Mesothelial cell of epicardium (in vitro differentiated cells): ENCODE measurements at regions not wholly inside any gene's neighbourhood (a gene's known extent, or its start where the extent isn't known, plus 50 kb on each side); places are given as distances from the start of the nearest gene placed in this dataset.
"Not testable (repeated sequence)": the region's sequence is repeated elsewhere in the genome, so short reads cannot be mapped to it uniquely, and the experiment has no call there.

Experiments
- DNase-seq, 2 experiments: peaks; one replicate each; pipeline ENCODE4 v3.0.0; 2021; ENCODE audit warnings: low spot score in 2 of 2; ENCODE audit not compliant: unreplicated experiment in 2 of 2
- H3K27ac Mint-ChIP-seq: 2 replicates; pipeline ENCODE4 v1.8.0; 2021; ENCODE audit warnings: mixed read lengths
- H3K27me3 Mint-ChIP-seq: 2 replicates; pipeline ENCODE4 v1.8.0; 2021; ENCODE audit warnings: low read depth, mixed read lengths
- H3K36me3 Mint-ChIP-seq: 2 replicates; pipeline ENCODE4 v1.8.0; 2021; ENCODE audit warnings: mixed read lengths
- H3K4me1 Mint-ChIP-seq: 2 replicates; pipeline ENCODE4 v1.8.0; 2021; ENCODE audit warnings: mixed read lengths
- H3K4me3 Mint-ChIP-seq: 2 replicates; pipeline ENCODE4 v1.8.0; 2021; ENCODE audit warnings: mild to moderate bottlenecking, moderate library complexity, mixed read lengths
- H3K9me3 Mint-ChIP-seq: 2 replicates; pipeline ENCODE4 v1.8.0; 2021; ENCODE audit warnings: mixed read lengths
- TF ChIP-seq, protein P1 (sequence below): fragments of 200-600 bp; sonication (generic); IDR thresholded peaks from one replicate; pipeline ENCODE4 v1.5.0; 2021; ENCODE audit warnings: antibody characterized with exemption; ENCODE audit not compliant: unreplicated experiment

- peaks cover 28% of the 10 kb centered on the region for H3K27me3 Mint-ChIP-seq
- DNase-seq: no peak
- no peaks in the 10 kb centered on the region for H3K36me3 Mint-ChIP-seq
- H3K4me1 Mint-ChIP-seq: peaks cover 22% of the 10 kb centered on the region
- peaks cover under 1% of the 10 kb centered on the region for H3K9me3 Mint-ChIP-seq
- TF ChIP-seq, protein P1, sequence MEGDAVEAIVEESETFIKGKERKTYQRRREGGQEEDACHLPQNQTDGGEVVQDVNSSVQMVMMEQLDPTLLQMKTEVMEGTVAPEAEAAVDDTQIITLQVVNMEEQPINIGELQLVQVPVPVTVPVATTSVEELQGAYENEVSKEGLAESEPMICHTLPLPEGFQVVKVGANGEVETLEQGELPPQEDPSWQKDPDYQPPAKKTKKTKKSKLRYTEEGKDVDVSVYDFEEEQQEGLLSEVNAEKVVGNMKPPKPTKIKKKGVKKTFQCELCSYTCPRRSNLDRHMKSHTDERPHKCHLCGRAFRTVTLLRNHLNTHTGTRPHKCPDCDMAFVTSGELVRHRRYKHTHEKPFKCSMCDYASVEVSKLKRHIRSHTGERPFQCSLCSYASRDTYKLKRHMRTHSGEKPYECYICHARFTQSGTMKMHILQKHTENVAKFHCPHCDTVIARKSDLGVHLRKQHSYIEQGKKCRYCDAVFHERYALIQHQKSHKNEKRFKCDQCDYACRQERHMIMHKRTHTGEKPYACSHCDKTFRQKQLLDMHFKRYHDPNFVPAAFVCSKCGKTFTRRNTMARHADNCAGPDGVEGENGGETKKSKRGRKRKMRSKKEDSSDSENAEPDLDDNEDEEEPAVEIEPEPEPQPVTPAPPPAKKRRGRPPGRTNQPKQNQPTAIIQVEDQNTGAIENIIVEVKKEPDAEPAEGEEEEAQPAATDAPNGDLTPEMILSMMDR: no peak
- no peak overlapping the region for H3K4me3 Mint-ChIP-seq
- H3K27ac Mint-ChIP-seq: no peak overlapping the region
Observed at GRCh38 chr3:36648241-36649034, 115.9 kb downstream of the DCLK3 start.

- TF ChIP-seq, protein P1: no peak
- Mint-ChIP-seq H3K4me1 (peaks cover 22% of the 10 kb centered on the region), H3K4me3 (no peak overlapping the region), H3K27me3 (peaks cover 29% of the 10 kb centered on the region), H3K9me3 (no peaks in the 10 kb centered on the region), H3K27ac (no peak overlapping the region), H3K36me3 (no peaks in the 10 kb centered on the region)
- DNase-seq: no peak
Observed at GRCh38 chr3:36647423-36647853, 116.9 kb downstream of the DCLK3 start.

DNA sequence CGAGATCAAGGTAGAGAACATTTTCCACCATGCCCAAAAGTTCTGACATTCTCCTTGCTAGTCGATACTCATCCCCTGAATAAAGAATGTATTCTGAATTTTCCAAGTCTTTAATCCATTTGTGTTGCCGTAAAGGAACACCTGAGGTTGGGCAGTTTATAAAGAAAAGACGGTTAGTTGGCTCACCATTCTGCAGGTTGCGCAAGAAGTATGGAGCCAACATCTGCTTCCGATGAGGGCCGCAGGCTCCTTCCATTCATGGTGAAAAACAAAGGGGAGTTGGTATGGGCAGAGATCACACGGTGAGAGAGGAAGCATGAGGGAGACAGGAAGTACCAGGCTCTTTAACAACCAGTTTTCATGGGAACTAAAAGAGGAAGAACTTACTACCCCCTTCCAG lies 121.2 kb downstream of the DCLK3 start:
- DNase-seq: no peak
- H3K27me3 Mint-ChIP-seq: peaks cover 40% of the 10 kb centered on the region
- H3K36me3 Mint-ChIP-seq: no peaks in the 10 kb centered on the region
- TF ChIP-seq, protein P1: no peak
- H3K9me3 Mint-ChIP-seq: peaks cover 4% of the 10 kb centered on the region
- H3K27ac Mint-ChIP-seq: no peak overlapping the region
- H3K4me1 Mint-ChIP-seq: peaks cover 1% of the 10 kb centered on the region
- H3K4me3 Mint-ChIP-seq: no peak overlapping the region

GRCh38 chr3:36635731-36636130 lies 128.6 kb downstream of the DCLK3 start:
- no peak for DNase-seq
- Mint-ChIP-seq H3K9me3 (peaks cover 9% of the 10 kb centered on the region), H3K4me1 (no peaks in the 10 kb centered on the region), H3K4me3 (no peak overlapping the region), H3K27me3 (peaks cover 63% of the 10 kb centered on the region), H3K27ac (no peak overlapping the region), H3K36me3 (no peaks in the 10 kb centered on the region)
- TF ChIP-seq, protein P1: no peak

DNA sequence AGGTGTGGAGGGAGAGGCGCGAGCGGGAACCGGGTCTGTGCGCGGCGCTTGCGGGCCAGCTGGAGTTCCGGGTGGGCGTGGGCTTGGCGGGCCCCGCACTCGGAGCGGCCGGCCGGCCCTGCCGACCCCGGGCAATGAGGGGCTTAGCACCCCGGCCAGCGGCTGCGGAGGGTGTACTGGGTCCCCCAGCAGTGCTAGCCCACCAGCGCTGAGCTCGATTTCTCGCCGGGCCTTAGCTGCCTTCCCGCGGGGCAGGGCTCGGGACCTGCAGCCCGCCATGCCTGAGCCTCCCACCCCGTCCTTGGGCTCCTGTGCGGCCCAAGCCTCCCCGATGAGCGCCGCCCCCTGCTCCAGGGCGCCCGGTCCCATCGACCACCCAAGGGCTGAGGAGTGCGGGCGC lies 130.5 kb downstream of the DCLK3 start:
- H3K4me3 Mint-ChIP-seq, H3K4me1 Mint-ChIP-seq, H3K36me3 Mint-ChIP-seq, DNase-seq, H3K27ac Mint-ChIP-seq: not testable (repeated sequence)
- Mint-ChIP-seq H3K27me3 (peaks cover 66% of the 10 kb centered on the region), H3K9me3 (peaks cover 16% of the 10 kb centered on the region)

DNA sequence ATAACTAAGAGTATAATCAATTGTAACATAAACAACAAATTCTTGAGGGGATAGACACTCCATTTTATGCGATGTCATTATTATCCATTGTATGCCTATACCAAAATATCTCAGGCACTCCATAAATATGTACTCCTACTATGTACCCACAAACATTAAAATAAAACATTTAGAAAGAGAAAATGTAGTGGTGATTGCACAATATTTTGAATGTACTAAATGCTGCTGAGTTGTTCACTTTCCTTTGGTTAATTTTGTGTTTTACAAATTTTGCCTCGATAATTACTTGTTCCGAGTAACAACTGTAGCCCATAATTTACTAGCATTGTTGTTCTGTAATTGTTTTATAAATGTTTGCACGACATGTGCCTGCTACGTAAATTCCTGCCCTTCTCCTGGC lies 131.3 kb downstream of the DCLK3 start:
- Mint-ChIP-seq H3K4me3 (no peak overlapping the region), H3K9me3 (peaks cover 16% of the 10 kb centered on the region)

More for the DNA sequence above, 131.3 kb downstream of the DCLK3 start:
- Mint-ChIP-seq H3K36me3 (no peaks in the 10 kb centered on the region), H3K27me3 (peaks cover 67% of the 10 kb centered on the region), H3K4me1 (no peaks in the 10 kb centered on the region), H3K27ac (no peak overlapping the region)
- DNase-seq: no peak
- TF ChIP-seq, protein P1: no peak
